ENCODE measurements at regions not wholly inside any gene's neighbourhood (a gene's known extent, or its start where the extent isn't known, plus 50 kb on each side); places are given as distances from the start of the nearest gene placed in this dataset.

- DNase-seq (ENCODE audit: low read depth in 1 of 2, low spot score in 2 of 2) (no peak), FAIRE-seq (no peak)
- no peak overlapping the region for H2BK15ac ChIP-seq (ENCODE audit: low read length)
- H2BK12ac ChIP-seq (ENCODE audit: low read depth, low read length) = no peak overlapping the region
- H3K23ac ChIP-seq (ENCODE audit: insufficient read length) = no peak overlapping the region
- no peak overlapping the region for H2BK120ac ChIP-seq (replicated peaks; ENCODE audit: low read depth, low read length)
- H3K79me2 ChIP-seq (ENCODE audit: control insufficient read depth in 1 of 2, insufficient read depth in 2 of 2, low read length in 2 of 2) = no peaks in the 10 kb centered on the region
- H3K9me3 ChIP-seq (ENCODE audit: insufficient read depth in 2 of 2, low read depth in 1 of 2, low read length in 1 of 2) = no peaks in the 10 kb centered on the region
- H4K20me1 ChIP-seq (replicated peaks in 1 of 2; ENCODE audit: control insufficient read depth in 1 of 2, insufficient read depth in 2 of 2, low read length in 2 of 2) = no peaks in the 10 kb centered on the region
- H3K18ac ChIP-seq (ENCODE audit: extremely low read depth, low read length) = no peak overlapping the region
- no peaks in the 10 kb centered on the region for H3K36me3 ChIP-seq (ENCODE audit: control insufficient read depth in 2 of 4, insufficient read depth in 4 of 4, low read length in 3 of 4)
- 96% methylated on average over 2 of the region's 2 CpGs; no CpG with 5 or more reads in 1 of the 2 experiments for WGBS, 2 experiments (ENCODE audit: extremely low coverage in 1 of 2, insufficient coverage in 1 of 2, insufficient read length in 1 of 2, insufficient replicate concordance in 2 of 2, low coverage in 1 of 2, low lambda C conversion rate in 2 of 2, missing lambda C conversion rate in 1 of 2)
- CTCF ChIA-PET (ENCODE audit: partially characterized antibody) = no interaction called here
- H4K91ac ChIP-seq (replicated peaks; ENCODE audit: insufficient read length, low read length) = no peak overlapping the region
- no peaks in the 10 kb centered on the region for H3K23me2 ChIP-seq (ENCODE audit: low read depth, low read length)
- no peak overlapping the region for H2AK5ac ChIP-seq (ENCODE audit: low read depth, low read length)
- H2BK20ac ChIP-seq (ENCODE audit: low read length) = no peak overlapping the region
- H3K56ac ChIP-seq (replicated peaks; ENCODE audit: insufficient read length, low read depth, low read length) = no peak overlapping the region
- no peak overlapping the region for H3K4me3 ChIP-seq (ENCODE audit: extremely low read depth in 1 of 4, insufficient read depth in 2 of 4, low read depth in 3 of 4, low read length in 4 of 4)
- H4K5ac ChIP-seq (ENCODE audit: insufficient read length, low read depth, low read length) = no peak overlapping the region
- H3K27me3 ChIP-seq (replicated peaks in 1 of 4; ENCODE audit: control insufficient read depth in 3 of 4, extremely low read depth in 1 of 4, insufficient read depth in 3 of 4, low read length in 3 of 4) = no peaks in the 10 kb centered on the region
- no peaks in the 10 kb centered on the region for H3K4me1 ChIP-seq (replicated peaks in 1 of 4; ENCODE audit: control insufficient read depth in 3 of 4, insufficient read depth in 4 of 4, low read length in 3 of 4)
- H4K8ac ChIP-seq (ENCODE audit: extremely low read depth, insufficient read depth, low read length) = no peak overlapping the region
- POLR2A ChIA-PET (ENCODE audit: partially characterized antibody) = no interaction called here
- H3K4ac ChIP-seq (replicated peaks; ENCODE audit: insufficient read length, low read depth, low read length) = no peak overlapping the region
- H3K4me2 ChIP-seq (ENCODE audit: insufficient read depth in 1 of 2, low read depth in 2 of 2, low read length in 2 of 2) = no peak overlapping the region
- no peak overlapping the region for H3K9ac ChIP-seq (replicated peaks in 1 of 4; ENCODE audit: extremely low read depth in 1 of 4, low read depth in 3 of 4, low read length in 3 of 4)
- no peak overlapping the region for H3K27ac ChIP-seq (ENCODE audit: low read depth, low read length)
- no peak overlapping the region for H2BK5ac ChIP-seq (ENCODE audit: low read depth, low read length)
- TF ChIP-seq HDAC6 (IDR thresholded peaks at IDR 0.05; ENCODE audit: low read depth, low read length) (no peak), GTF2F1 (IDR thresholded peaks at IDR 0.05; ENCODE audit: borderline replicate concordance, low read depth, low read length) (no peak)
- no peak overlapping the region for H3K14ac ChIP-seq (ENCODE audit: insufficient read length)
- H3K79me1 ChIP-seq (ENCODE audit: low read depth, low read length) = no peaks in the 10 kb centered on the region
- no peak overlapping the region for H2AFZ ChIP-seq (ENCODE audit: low read length)
Measured at GRCh38 chr4:38538517-38538916, 125.5 kb upstream of the KLF3 start.
